Nephron progenitor cell (in vitro differentiated cells): ENCODE measurements at regions not wholly inside any gene's neighbourhood (a gene's known extent, or its start where the extent isn't known, plus 50 kb on each side); places are given as distances from the start of the nearest gene placed in this dataset.
"Not testable (repeated sequence)": the region's sequence is repeated elsewhere in the genome, so short reads cannot be mapped to it uniquely, and the experiment has no call there.

Source experiments
- DNase-seq: peaks from one replicate; pipeline ENCODE4 v3.0.0; 2021
- H3K27ac Mint-ChIP-seq: 2 replicates; pipeline ENCODE4 v1.8.0; 2021; ENCODE audit warnings: mild to moderate bottlenecking, moderate library complexity, mixed read lengths
- H3K27me3 Mint-ChIP-seq: 2 replicates; pipeline ENCODE4 v1.8.0; 2021; ENCODE audit warnings: mild to moderate bottlenecking, low read depth, mixed read lengths; ENCODE audit not compliant: poor library complexity
- H3K36me3 Mint-ChIP-seq: 2 replicates; pipeline ENCODE4 v1.8.0; 2021; ENCODE audit warnings: low read depth, mixed read lengths
- H3K4me1 Mint-ChIP-seq: 2 replicates; pipeline ENCODE4 v1.8.0; 2021; ENCODE audit warnings: mixed read lengths
- H3K4me3 Mint-ChIP-seq: 2 replicates; pipeline ENCODE4 v1.8.0; 2021; ENCODE audit warnings: mild to moderate bottlenecking, moderate library complexity, mixed read lengths
- H3K9me3 Mint-ChIP-seq: 2 replicates; pipeline ENCODE4 v1.8.0; 2021; ENCODE audit warnings: mild to moderate bottlenecking, moderate library complexity, mixed read lengths
- TF ChIP-seq, protein P1 (sequence below): fragments of 200-600 bp; sonication (generic); IDR thresholded peaks from 2 replicates; pipeline ENCODE4 v1.5.0; 2021; ENCODE audit warnings: antibody characterized with exemption

DNA sequence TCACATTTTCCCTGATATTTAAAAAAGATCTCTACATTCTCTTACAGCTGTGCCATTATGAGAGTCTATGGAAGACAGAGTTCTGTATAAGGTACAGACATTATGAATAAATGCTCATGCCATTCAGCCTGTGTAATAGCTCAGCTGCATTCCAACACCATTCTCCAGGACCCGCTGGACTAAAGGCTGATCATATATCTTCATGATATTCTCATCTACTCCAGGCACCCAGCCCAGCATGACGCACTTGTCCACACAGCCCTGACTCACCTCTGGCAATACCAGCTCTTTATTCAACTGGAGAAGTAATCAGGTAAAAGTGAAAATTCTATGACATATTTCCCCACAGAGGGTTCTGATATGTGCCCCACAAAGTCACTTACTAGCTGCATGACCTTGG, 437.5 kb upstream of the FGF16 start:
- Mint-ChIP-seq H3K4me3 (no peak overlapping the region), H3K4me1 (no peaks in the 10 kb centered on the region), H3K27me3 (no peaks in the 10 kb centered on the region), H3K36me3 (no peaks in the 10 kb centered on the region), H3K9me3 (peaks cover 60% of the 10 kb centered on the region), H3K27ac (no peak overlapping the region)
- TF ChIP-seq, protein P1, sequence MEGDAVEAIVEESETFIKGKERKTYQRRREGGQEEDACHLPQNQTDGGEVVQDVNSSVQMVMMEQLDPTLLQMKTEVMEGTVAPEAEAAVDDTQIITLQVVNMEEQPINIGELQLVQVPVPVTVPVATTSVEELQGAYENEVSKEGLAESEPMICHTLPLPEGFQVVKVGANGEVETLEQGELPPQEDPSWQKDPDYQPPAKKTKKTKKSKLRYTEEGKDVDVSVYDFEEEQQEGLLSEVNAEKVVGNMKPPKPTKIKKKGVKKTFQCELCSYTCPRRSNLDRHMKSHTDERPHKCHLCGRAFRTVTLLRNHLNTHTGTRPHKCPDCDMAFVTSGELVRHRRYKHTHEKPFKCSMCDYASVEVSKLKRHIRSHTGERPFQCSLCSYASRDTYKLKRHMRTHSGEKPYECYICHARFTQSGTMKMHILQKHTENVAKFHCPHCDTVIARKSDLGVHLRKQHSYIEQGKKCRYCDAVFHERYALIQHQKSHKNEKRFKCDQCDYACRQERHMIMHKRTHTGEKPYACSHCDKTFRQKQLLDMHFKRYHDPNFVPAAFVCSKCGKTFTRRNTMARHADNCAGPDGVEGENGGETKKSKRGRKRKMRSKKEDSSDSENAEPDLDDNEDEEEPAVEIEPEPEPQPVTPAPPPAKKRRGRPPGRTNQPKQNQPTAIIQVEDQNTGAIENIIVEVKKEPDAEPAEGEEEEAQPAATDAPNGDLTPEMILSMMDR, result no peak
- DNase-seq, result no peak

DNA sequence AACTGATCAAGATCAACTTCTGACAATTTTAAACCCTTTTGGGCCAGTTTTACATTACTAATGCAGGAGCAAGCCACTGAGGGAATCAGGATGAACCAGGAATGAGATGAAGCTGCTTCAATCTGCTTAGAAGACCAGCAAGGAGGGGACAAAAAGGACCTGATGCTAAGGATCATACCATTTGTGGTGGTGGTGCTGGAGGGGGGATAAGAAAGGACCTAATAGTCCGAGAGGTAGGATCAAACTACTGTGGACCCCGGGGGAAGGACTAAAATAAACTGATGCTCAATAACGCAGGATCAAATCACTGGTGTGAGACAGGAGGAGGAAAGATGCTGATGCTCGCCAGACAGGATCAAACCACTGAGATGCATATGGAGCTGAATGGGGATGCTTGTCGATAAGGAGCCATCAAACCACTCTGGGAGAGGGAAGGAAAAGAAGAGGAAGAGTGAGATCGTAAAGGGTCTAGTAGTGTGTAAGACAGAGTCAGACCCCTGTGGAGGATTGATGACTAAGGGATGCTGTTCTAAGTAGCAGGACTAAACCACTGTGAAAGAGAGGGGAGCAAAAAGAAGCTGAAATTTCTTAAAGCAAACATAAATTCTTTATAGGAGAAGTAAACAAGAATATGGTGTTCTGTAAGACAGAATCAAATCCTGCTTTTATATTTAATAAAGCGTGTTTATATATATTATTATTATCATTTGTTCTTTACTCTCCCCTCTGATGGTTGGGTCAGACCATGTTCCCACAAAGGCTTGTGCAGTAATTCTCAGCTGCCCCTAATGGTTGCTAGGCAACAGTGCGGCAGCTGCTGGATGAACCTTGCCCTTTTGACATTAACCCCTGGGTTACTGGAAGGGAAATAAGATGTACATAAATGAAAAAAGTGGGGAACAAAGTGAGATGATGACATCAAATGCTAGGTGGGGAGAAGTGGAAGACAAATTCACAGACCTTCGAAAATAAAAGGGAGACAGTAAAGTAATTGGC, 432.5 kb upstream of the FGF16 start:
- Mint-ChIP-seq H3K27ac (no peak overlapping the region), H3K27me3 (no peaks in the 10 kb centered on the region), H3K9me3 (peaks cover 40% of the 10 kb centered on the region), H3K4me1 (no peaks in the 10 kb centered on the region), H3K4me3 (no peak overlapping the region), H3K36me3 (no peaks in the 10 kb centered on the region)
- DNase-seq, result peak; percentile 40
- TF ChIP-seq, protein P1, result no peak

DNA sequence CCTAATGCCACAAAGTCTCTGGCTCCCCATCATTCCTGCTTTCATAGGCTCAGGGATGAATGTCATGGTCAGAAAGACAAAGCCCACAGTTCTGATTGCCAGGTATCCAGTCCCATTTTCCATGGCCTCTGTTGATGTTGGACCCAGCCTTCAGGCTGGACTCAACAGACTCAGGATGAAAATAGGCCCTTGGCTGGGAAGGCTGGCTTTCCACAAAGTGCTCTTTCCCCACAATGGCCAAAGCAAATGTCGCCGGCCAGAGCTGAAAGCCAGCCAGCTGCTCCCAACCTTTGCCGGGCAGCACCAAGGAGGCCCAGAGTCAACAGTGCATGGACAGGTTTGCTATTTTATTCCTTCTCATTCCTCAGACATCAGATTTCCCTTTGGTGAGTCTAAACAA, 430.1 kb upstream of the FGF16 start:
- Mint-ChIP-seq H3K27me3 (no peaks in the 10 kb centered on the region), H3K27ac (no peak overlapping the region), H3K36me3 (no peaks in the 10 kb centered on the region), H3K9me3 (peaks cover 32% of the 10 kb centered on the region), H3K4me3 (no peak overlapping the region), H3K4me1 (no peaks in the 10 kb centered on the region)
- no peak for DNase-seq
- TF ChIP-seq, protein P1, result no peak

DNA sequence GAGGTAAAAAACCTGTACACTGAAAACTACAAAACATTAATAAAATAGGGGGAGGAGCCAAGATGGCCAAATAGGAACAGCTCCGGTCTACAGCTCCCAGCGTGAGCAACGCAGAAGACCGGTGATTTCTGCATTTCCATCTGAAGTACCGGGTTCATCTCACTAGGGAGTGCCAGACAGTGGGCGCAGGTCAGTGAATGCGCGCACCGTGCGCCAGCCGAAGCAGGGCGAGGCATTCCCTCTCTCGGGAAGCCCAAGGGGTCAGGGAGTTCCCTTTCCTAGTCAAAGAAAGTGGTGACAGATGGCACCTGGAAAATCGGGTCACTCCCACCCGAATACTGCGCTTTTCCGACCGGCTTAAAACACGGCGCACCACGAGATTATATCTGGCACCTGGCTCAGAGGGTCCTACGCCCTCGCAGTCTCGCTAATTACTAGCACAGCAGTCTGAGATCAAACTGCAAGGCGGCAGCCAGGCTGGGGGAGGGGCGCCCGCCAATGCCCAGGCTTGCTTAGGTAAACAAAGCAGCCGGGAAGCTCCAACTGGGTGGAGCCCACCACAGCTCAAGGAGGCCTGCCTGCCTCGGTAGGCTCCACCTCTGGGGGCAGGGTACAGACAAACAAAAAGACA, 400.9 kb upstream of the FGF16 start:
- Mint-ChIP-seq H3K9me3 (peaks cover 65% of the 10 kb centered on the region), H3K4me3 (peak overlapping the region; percentile 66)
- H3K36me3 Mint-ChIP-seq, H3K27me3 Mint-ChIP-seq, H3K4me1 Mint-ChIP-seq, H3K27ac Mint-ChIP-seq: not testable (repeated sequence)
- DNase-seq, result peak; percentile 46

DNA sequence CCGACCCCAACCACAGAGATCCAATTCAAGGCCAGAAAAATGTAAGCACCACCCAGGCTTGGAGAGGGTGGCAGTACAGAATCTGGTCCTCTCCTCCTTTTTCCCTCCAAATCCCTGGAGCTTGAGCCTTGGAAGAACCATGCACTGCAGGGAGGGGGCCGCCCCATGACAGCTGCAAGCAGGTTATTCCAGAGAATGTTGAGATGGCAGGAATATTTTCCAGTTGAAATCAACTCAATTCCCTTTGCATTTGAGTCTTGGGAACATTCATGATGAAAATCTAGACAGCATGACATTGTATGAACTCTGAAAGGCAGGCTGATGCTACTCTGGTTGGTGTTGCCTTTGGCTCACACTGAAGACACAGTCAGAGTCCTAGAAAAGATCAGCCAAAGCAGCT, 386.6 kb upstream of the FGF16 start:
- no peak overlapping the region for H3K4me3 Mint-ChIP-seq
- no peaks in the 10 kb centered on the region for H3K4me1 Mint-ChIP-seq
- TF ChIP-seq, protein P1, result no peak

DNA sequence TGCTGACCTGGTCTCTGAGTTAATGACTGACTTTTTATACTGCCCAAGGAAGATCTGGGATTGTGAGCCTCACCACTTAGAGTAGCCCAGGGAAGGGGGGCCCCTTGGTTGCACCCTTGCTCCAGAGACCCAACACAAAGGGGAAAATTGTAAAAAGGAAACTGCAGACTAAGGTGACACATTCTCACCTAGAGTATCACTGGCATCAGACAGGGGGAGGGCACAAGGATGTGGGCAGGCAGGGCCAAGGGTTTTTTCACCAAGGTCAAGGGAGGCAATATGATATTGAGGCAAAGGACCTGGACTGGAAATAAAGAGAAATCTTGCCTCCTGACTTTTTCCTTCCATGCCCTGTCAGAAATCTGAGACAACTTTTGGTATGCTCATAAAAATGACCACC, 386.2 kb upstream of the FGF16 start:
- Mint-ChIP-seq H3K27ac (no peak overlapping the region), H3K36me3 (no peaks in the 10 kb centered on the region), H3K27me3 (no peaks in the 10 kb centered on the region), H3K4me3 (no peak overlapping the region), H3K4me1 (no peaks in the 10 kb centered on the region), H3K9me3 (peaks cover 77% of the 10 kb centered on the region)
- no peak for DNase-seq
- TF ChIP-seq, protein P1, result no peak

More for the DNA sequence above, 386.6 kb upstream of the FGF16 start:
- Mint-ChIP-seq H3K9me3 (peaks cover 81% of the 10 kb centered on the region), H3K36me3 (no peaks in the 10 kb centered on the region), H3K27ac (no peak overlapping the region), H3K27me3 (no peaks in the 10 kb centered on the region)
- DNase-seq, result no peak
